ENCODE measurements at regions not wholly inside any gene's neighbourhood (a gene's known extent, or its start where the extent isn't known, plus 50 kb on each side); places are given as distances from the start of the nearest gene placed in this dataset.

GRCh38 chr16:49068224-49068623 is 213.4 kb downstream of the CBLN1 start:
- DNase-seq = no peak

GRCh38 chr16:49067776-49068175 is 213.9 kb downstream of the CBLN1 start:
- DNase-seq = no peak

- DNase-seq = no peak
Measured at GRCh38 chr16:49061137-49061714, 220.4 kb downstream of the CBLN1 start.

GRCh38 chr16:49060728-49061127 is 220.9 kb downstream of the CBLN1 start:
- DNase-seq = no peak

- no peak for DNase-seq
Measured at GRCh38 chr16:49058382-49058781, 223.3 kb downstream of the CBLN1 start.

- no peak for DNase-seq
Measured at GRCh38 chr16:49057936-49058335, 223.7 kb downstream of the CBLN1 start.

- no peak for DNase-seq
Measured at GRCh38 chr16:49057391-49057790, 224.2 kb downstream of the CBLN1 start.

- no peak for DNase-seq
Measured at GRCh38 chr16:49056546-49056945, 225.1 kb downstream of the CBLN1 start.

GRCh38 chr16:49055824-49056545 is 225.7 kb downstream of the CBLN1 start:
- peak; percentile 4 for DNase-seq

GRCh38 chr16:49055291-49055690 is 226.3 kb downstream of the CBLN1 start:
- DNase-seq = no peak

- no peak for DNase-seq
Measured at GRCh38 chr16:49054606-49055005, 227.0 kb downstream of the CBLN1 start.

- DNase-seq = no peak
Measured at GRCh38 chr16:49052846-49053245, 228.8 kb downstream of the CBLN1 start.

- DNase-seq = no peak
Measured at GRCh38 chr16:49051576-49051975, 230.1 kb downstream of the CBLN1 start.

GRCh38 chr16:49050607-49051006 is 231.0 kb downstream of the CBLN1 start:
- DNase-seq = no peak

GRCh38 chr16:49049644-49050043 is 232.0 kb downstream of the CBLN1 start:
- DNase-seq = no peak

- DNase-seq = no peak
Measured at GRCh38 chr16:49049191-49049590, 232.4 kb downstream of the CBLN1 start.

- DNase-seq = no peak
Measured at GRCh38 chr16:49048557-49048956, 233.1 kb downstream of the CBLN1 start.

GRCh38 chr16:49036126-49036525 is 245.5 kb downstream of the CBLN1 start:
- DNase-seq = no peak

GRCh38 chr16:49027420-49027819 is 254.2 kb downstream of the CBLN1 start:
- no peak for DNase-seq

- no peak for DNase-seq
Measured at GRCh38 chr16:49026566-49027181, 255.0 kb downstream of the CBLN1 start.

- DNase-seq = no peak
Measured at GRCh38 chr16:49024896-49025295, 256.7 kb downstream of the CBLN1 start.

- no peak for DNase-seq
Measured at GRCh38 chr16:49024016-49024415, 257.6 kb downstream of the CBLN1 start.

GRCh38 chr16:49023050-49023449 is 258.6 kb downstream of the CBLN1 start:
- DNase-seq = no peak

- DNase-seq = no peak
Measured at GRCh38 chr16:49022351-49022963, 259.2 kb downstream of the CBLN1 start.
